ENCODE measurements at regions not wholly inside any gene's neighbourhood (a gene's known extent, or its start where the extent isn't known, plus 50 kb on each side); places are given as distances from the start of the nearest gene placed in this dataset.

DNA sequence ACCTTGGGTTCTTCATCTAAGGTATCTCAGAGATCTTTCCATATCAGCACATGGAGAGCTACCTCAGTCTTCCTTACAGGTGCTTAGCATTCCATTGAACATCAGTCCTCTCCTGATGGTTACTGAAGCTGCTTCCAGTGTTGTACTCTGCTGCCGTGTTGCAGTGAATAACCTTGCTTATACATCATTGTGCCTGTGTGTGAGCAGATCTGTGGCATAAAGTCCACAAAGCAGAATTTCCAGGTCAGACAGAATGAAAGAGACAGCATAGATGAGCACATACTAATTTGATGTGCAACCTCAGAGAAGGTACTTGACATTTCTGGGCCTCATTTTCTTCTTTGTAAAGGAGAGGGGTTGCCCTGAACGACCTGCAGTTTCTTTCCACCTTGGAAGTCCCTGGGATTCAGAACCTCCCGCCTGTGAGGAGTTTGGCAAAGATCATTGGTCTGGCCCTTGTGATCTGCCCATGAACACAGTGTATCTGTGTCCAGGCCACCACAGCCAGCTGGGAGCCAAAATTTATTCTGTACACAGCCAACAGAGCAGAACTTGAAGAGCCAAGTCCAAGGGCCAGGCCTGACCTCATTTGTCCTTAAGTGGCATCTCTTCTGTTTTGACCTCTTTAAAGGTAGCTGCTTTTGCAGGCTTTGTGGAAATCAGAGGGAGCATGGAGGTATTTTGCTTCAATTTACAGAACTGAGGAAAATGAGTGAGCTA, 57.2 kb upstream of the SLC7A14 start:
- Histone ChIP-seq H3K9ac (ENCODE audit: low read depth in 1 of 2, low read length in 2 of 2) (no peak overlapping the region), H3K4me3 (ENCODE audit: low read depth in 1 of 2, low read length in 2 of 2) (no peak overlapping the region), H3K36me3 (ENCODE audit: control insufficient read depth in 1 of 2, insufficient read depth in 2 of 2, low read length in 2 of 2) (no peaks in the 10 kb centered on the region), H3K27ac (ENCODE audit: low read depth, low read length) (no peak overlapping the region), H3K27me3 (ENCODE audit: control insufficient read depth in 1 of 2, insufficient read depth in 2 of 2, low read length in 2 of 2) (no peaks in the 10 kb centered on the region), H3K9me3 (ENCODE audit: control insufficient read depth in 1 of 2, low read length in 2 of 2) (no peaks in the 10 kb centered on the region), H3K4me1 (ENCODE audit: control insufficient read depth in 1 of 2, insufficient read depth in 2 of 2, low read length in 2 of 2) (no peaks in the 10 kb centered on the region)

GRCh38 chr3:170641510-170642236, 55.8 kb upstream of the SLC7A14 start:
- Histone ChIP-seq H3K27ac (ENCODE audit: low read depth, low read length) (no peak overlapping the region), H3K27me3 (ENCODE audit: control insufficient read depth in 1 of 2, insufficient read depth in 2 of 2, low read length in 2 of 2) (no peaks in the 10 kb centered on the region), H3K9ac (ENCODE audit: low read depth in 1 of 2, low read length in 2 of 2) (no peak overlapping the region)

DNA sequence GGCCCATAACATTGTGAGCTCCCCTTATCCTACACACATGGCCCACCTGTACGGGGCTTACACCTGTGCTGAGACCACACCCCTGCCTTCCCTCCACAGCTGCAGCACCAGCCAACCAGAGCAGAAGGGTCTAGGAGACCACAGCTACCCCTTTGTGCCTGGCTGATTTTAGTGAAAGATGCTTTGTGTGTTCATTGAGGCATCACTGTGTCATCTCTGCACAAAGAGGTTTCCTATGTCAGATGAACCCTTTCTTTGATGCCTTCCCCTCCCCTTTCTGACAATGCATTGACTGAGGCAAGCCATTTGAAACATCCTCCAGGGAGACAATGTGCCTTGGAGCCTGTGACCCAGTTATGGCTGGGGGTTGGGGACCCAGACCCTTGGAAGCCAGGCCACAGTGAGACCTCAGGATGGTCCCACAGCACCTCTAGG, 54.9 kb upstream of the SLC7A14 start:
- no peaks in the 10 kb centered on the region for H3K36me3 ChIP-seq (ENCODE audit: control insufficient read depth in 1 of 2, insufficient read depth in 2 of 2, low read length in 2 of 2)
- peaks cover 0 to under 1% of the 10 kb centered on the region in 2 donors for H3K4me1 ChIP-seq (ENCODE audit: control insufficient read depth in 1 of 2, insufficient read depth in 2 of 2, low read length in 2 of 2)
- H3K27me3 ChIP-seq (ENCODE audit: control insufficient read depth in 1 of 2, insufficient read depth in 2 of 2, low read length in 2 of 2), result no peaks in the 10 kb centered on the region
- H3K27ac ChIP-seq (ENCODE audit: low read depth, low read length), result no peak overlapping the region
- no peaks in the 10 kb centered on the region for H3K9me3 ChIP-seq (ENCODE audit: control insufficient read depth in 1 of 2, low read length in 2 of 2)
- H3K9ac ChIP-seq (ENCODE audit: low read depth in 1 of 2, low read length in 2 of 2), result no peak overlapping the region
- H3K4me3 ChIP-seq (ENCODE audit: low read depth in 1 of 2, low read length in 2 of 2), result no peak overlapping the region

More at GRCh38 chr3:170641510-170642236, 55.8 kb upstream of the SLC7A14 start:
- Histone ChIP-seq H3K9me3 (ENCODE audit: control insufficient read depth in 1 of 2, low read length in 2 of 2) (no peaks in the 10 kb centered on the region), H3K4me1 (ENCODE audit: control insufficient read depth in 1 of 2, insufficient read depth in 2 of 2, low read length in 2 of 2) (no peaks in the 10 kb centered on the region), H3K4me3 (ENCODE audit: low read depth in 1 of 2, low read length in 2 of 2) (no peak overlapping the region), H3K36me3 (ENCODE audit: control insufficient read depth in 1 of 2, insufficient read depth in 2 of 2, low read length in 2 of 2) (no peaks in the 10 kb centered on the region)

DNA sequence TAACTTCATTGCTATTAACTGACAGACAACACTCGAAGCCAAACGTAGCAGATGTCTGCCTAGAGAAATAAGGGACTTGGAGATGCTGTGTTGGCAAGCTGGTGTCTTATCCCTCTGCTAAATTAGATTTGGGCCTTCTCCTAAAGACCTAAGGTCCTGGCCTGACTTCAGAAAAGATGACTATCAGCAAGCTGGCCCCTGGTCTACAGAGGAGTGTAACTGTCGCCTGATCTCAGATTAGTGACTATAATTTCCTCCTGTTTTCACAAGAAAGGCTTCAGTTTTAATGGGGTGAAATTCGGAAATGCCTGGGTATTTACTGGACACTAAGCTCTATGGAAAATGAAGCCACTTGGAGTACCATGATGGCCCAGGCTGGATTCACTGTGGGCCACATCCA, 53.1 kb upstream of the SLC7A14 start:
- H3K9ac ChIP-seq (ENCODE audit: low read depth in 1 of 2, low read length in 2 of 2), result no peak overlapping the region
- H3K27ac ChIP-seq (ENCODE audit: low read depth, low read length), result no peak overlapping the region
- H3K27me3 ChIP-seq (ENCODE audit: control insufficient read depth in 1 of 2, insufficient read depth in 2 of 2, low read length in 2 of 2), result no peaks in the 10 kb centered on the region
- no peaks in the 10 kb centered on the region for H3K36me3 ChIP-seq (ENCODE audit: control insufficient read depth in 1 of 2, insufficient read depth in 2 of 2, low read length in 2 of 2)
- H3K4me3 ChIP-seq (ENCODE audit: low read depth in 1 of 2, low read length in 2 of 2), result no peak overlapping the region
- no peaks in the 10 kb centered on the region for H3K9me3 ChIP-seq (ENCODE audit: control insufficient read depth in 1 of 2, low read length in 2 of 2)
- H3K4me1 ChIP-seq (ENCODE audit: control insufficient read depth in 1 of 2, insufficient read depth in 2 of 2, low read length in 2 of 2), result peaks cover 7 to 9% of the 10 kb centered on the region in 2 donors

GRCh38 chr3:170637306-170637705, 51.4 kb upstream of the SLC7A14 start:
- no peaks in the 10 kb centered on the region for H3K36me3 ChIP-seq (ENCODE audit: control insufficient read depth in 1 of 2, insufficient read depth in 2 of 2, low read length in 2 of 2)
- H3K4me1 ChIP-seq (ENCODE audit: control insufficient read depth in 1 of 2, insufficient read depth in 2 of 2, low read length in 2 of 2), result peaks cover 9 to 13% of the 10 kb centered on the region in 2 donors
- no peak overlapping the region for H3K9ac ChIP-seq (ENCODE audit: low read depth in 1 of 2, low read length in 2 of 2)
- no peak overlapping the region for H3K27ac ChIP-seq (ENCODE audit: low read depth, low read length)
- H3K9me3 ChIP-seq (ENCODE audit: control insufficient read depth in 1 of 2, low read length in 2 of 2), result no peaks in the 10 kb centered on the region
- no peak overlapping the region for H3K4me3 ChIP-seq (ENCODE audit: low read depth in 1 of 2, low read length in 2 of 2)
- H3K27me3 ChIP-seq (ENCODE audit: control insufficient read depth in 1 of 2, insufficient read depth in 2 of 2, low read length in 2 of 2), result no peaks in the 10 kb centered on the region

DNA sequence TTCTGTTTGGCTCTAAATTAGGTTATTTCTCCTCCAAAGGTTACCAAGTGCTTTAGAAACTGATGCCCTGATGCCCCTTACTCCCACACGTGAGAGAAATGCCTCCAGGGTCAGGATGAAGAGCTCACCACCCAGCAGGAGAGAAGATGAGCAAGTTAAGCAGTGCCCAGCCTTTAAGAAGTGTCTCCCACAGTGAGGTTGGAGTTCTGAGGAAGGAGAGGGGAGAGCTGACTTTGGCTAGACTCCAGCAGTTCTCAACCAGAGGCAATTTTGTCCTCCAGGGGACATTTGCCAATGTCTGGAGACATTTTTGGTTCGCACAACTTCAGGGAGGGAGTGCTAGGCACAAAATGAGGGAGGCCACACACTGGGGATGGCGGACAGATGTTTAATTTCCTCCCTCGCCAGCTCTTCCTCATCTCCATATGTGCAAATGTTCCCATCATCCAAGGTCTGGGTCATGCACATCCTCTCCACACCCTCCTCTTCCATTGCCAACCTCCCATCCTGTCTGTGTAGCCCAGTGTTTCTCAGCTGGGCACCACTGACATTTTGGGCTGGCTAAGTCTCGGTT, 50.6 kb upstream of the SLC7A14 start:
- Histone ChIP-seq H3K27ac (ENCODE audit: low read depth, low read length) (no peak overlapping the region), H3K4me1 (ENCODE audit: control insufficient read depth in 1 of 2, insufficient read depth in 2 of 2, low read length in 2 of 2) (peaks cover 9 to 13% of the 10 kb centered on the region in 2 donors), H3K36me3 (ENCODE audit: control insufficient read depth in 1 of 2, insufficient read depth in 2 of 2, low read length in 2 of 2) (no peaks in the 10 kb centered on the region), H3K27me3 (ENCODE audit: control insufficient read depth in 1 of 2, insufficient read depth in 2 of 2, low read length in 2 of 2) (no peaks in the 10 kb centered on the region), H3K9ac (ENCODE audit: low read depth in 1 of 2, low read length in 2 of 2) (no peak overlapping the region), H3K4me3 (ENCODE audit: low read depth in 1 of 2, low read length in 2 of 2) (no peak overlapping the region), H3K9me3 (ENCODE audit: control insufficient read depth in 1 of 2, low read length in 2 of 2) (no peaks in the 10 kb centered on the region)

Data from duodenal mucosa (tissue), 2 donors.